ENCODE measurements at regions not wholly inside any gene's neighbourhood (a gene's known extent, or its start where the extent isn't known, plus 50 kb on each side); places are given as distances from the start of the nearest gene placed in this dataset.

DNA sequence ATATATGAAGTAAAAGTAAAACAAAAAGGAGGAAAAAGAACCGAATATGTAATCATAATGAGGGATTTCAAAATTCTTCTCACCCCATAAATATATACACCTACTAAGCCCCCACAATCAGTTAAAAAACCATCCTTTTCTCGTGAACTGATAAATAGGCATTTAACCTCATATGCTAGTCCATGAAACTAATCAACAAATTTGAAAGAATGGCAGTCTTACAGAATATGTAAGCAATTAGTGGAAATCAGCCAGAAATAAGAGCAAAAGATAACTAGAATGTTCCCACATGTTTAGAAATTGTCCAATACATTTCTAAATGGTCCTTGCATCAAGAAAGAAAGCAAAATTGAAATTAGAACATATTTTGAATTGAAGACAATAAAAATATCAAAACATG lies 849.4 kb upstream of the CXADR start:
- Mint-ChIP-seq H3K27ac (no peak overlapping the region), H3K27me3 (no peaks in the 10 kb centered on the region), H3K9me3 (peaks cover 11% of the 10 kb centered on the region), H3K4me3 (no peak overlapping the region), H3K36me3 (no peaks in the 10 kb centered on the region), H3K4me1 (ENCODE audit: low read depth) (no peaks in the 10 kb centered on the region)
- CTCF ChIA-PET = no interaction called here
- intact Hi-C loops (cut with micrococcal nuclease) = no loop called here
- POLR2A ChIA-PET = no interaction called here
- DNase-seq = no peak

- Mint-ChIP-seq H3K4me3 (no peak overlapping the region), H3K9me3 (peaks cover 15% of the 10 kb centered on the region), H3K4me1 (ENCODE audit: low read depth) (no peaks in the 10 kb centered on the region), H3K27ac (no peak overlapping the region), H3K27me3 (no peaks in the 10 kb centered on the region), H3K36me3 (no peaks in the 10 kb centered on the region)
- DNase-seq = no peak
- ChIA-PET POLR2A (no interaction called here), CTCF (no interaction called here)
- intact Hi-C loops (cut with micrococcal nuclease) = no loop called here
These were observed 845.4 kb upstream of the CXADR start for GRCh38 chr21:16667395-16667794.

DNA sequence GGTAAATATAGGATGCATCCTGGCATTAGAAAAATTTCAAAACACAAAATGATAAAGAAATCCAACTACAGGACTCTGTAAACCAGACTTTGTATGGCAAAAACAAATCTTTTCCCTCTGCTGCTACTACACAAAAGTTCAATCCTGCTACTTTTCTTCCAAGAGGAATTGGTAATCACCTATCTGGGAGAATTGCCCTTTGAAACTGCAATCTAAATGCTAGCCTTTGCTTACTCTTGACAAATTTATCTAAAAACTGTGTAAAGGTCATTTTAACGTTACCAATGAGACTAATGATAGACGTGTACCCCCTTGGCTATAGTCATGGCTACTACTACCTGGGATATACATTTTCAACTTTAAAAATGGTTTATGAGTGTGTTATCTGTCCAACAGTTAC lies 837.9 kb upstream of the CXADR start:
- H3K36me3 Mint-ChIP-seq = no peaks in the 10 kb centered on the region
- no peaks in the 10 kb centered on the region for H3K4me1 Mint-ChIP-seq (ENCODE audit: low read depth)
- H3K9me3 Mint-ChIP-seq = no peaks in the 10 kb centered on the region
- no peak overlapping the region for H3K4me3 Mint-ChIP-seq
- no peak for DNase-seq
- intact Hi-C loops (cut with micrococcal nuclease) = no loop called here
- CTCF ChIA-PET = no interaction called here
- H3K27me3 Mint-ChIP-seq = no peaks in the 10 kb centered on the region
- no peak overlapping the region for H3K27ac Mint-ChIP-seq
- POLR2A ChIA-PET = no interaction called here

DNA sequence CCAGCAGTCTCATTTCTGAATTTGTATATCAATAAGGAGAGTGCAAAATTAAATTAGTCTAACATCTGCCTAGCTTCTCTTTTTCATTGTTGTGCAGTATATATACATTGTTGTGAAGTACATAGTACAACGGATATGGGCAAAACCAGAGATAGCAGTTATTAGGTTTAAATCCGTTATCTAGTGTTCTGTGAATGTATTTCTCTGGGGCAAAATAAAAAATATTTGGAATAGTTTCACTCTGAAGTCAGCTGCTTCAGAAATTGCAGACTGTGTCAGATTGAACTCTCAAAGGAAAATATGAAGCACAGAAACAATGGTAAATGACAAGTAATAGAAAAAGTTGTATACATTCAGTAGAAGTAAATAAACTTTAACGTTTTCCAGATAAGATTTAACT lies 836.5 kb upstream of the CXADR start:
- intact Hi-C loops (cut with micrococcal nuclease) = no loop called here

GRCh38 chr21:16678429-16679160 lies 834.2 kb upstream of the CXADR start:
- H3K4me3 Mint-ChIP-seq = no peak overlapping the region
- CTCF ChIA-PET = no interaction called here
- DNase-seq = no peak
- no peaks in the 10 kb centered on the region for H3K27me3 Mint-ChIP-seq
- POLR2A ChIA-PET = no interaction called here
- H3K4me1 Mint-ChIP-seq (ENCODE audit: low read depth) = no peaks in the 10 kb centered on the region
- H3K27ac Mint-ChIP-seq = no peak overlapping the region
- intact Hi-C loops (cut with micrococcal nuclease) = no loop called here
- peaks cover 12% of the 10 kb centered on the region for H3K9me3 Mint-ChIP-seq
- no peaks in the 10 kb centered on the region for H3K36me3 Mint-ChIP-seq

More for the DNA sequence above, 836.5 kb upstream of the CXADR start:
- no peaks in the 10 kb centered on the region for H3K4me1 Mint-ChIP-seq (ENCODE audit: low read depth)
- H3K27ac Mint-ChIP-seq = no peak overlapping the region
- no peaks in the 10 kb centered on the region for H3K27me3 Mint-ChIP-seq
- ChIA-PET CTCF (no interaction called here), POLR2A (no interaction called here)
- peaks cover 5% of the 10 kb centered on the region for H3K9me3 Mint-ChIP-seq
- H3K4me3 Mint-ChIP-seq = no peak overlapping the region
- no peak for DNase-seq
- no peaks in the 10 kb centered on the region for H3K36me3 Mint-ChIP-seq

DNA sequence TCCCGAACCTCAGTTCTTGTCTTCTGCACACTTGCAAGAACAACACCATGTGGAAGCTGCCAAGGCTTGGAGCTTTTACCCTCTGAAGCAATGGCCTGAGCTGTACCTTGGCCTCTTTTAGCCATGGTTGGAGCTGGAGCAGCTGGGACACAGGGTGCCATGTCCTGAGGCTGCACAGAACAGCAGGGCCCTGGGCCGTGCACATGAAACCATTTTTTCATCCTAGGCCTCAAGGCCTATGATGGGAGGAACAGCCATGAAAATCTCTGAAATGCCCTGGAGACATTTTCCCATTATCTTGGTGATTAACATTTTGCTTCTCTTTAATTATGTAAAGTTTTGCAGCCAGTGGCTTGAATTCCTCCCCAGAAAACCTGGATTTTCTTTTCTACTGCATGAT lies 817.8 kb upstream of the CXADR start:
- Mint-ChIP-seq H3K9me3 (peaks cover 32% of the 10 kb centered on the region), H3K27me3 (no peaks in the 10 kb centered on the region), H3K4me1 (ENCODE audit: low read depth) (no peaks in the 10 kb centered on the region), H3K4me3 (no peak overlapping the region), H3K27ac (no peak overlapping the region), H3K36me3 (no peaks in the 10 kb centered on the region)
- intact Hi-C loops (cut with micrococcal nuclease) = no loop called here
- CTCF ChIA-PET = no interaction called here
- POLR2A ChIA-PET = no interaction called here
- DNase-seq = no peak

GRCh38 chr21:16707274-16707673 lies 805.6 kb upstream of the CXADR start:
- H3K4me1 Mint-ChIP-seq (ENCODE audit: low read depth) = no peaks in the 10 kb centered on the region
- peaks cover 21% of the 10 kb centered on the region for H3K9me3 Mint-ChIP-seq
- H3K36me3 Mint-ChIP-seq = no peaks in the 10 kb centered on the region
- no peak overlapping the region for H3K27ac Mint-ChIP-seq
- ChIA-PET CTCF (no interaction called here), POLR2A (no interaction called here)
- H3K4me3 Mint-ChIP-seq = no peak overlapping the region
- no peaks in the 10 kb centered on the region for H3K27me3 Mint-ChIP-seq
- intact Hi-C loops (cut with micrococcal nuclease) = no loop called here
- DNase-seq = no peak

GRCh38 chr21:16708101-16708835 lies 804.6 kb upstream of the CXADR start:
- Mint-ChIP-seq H3K9me3 (peaks cover 19% of the 10 kb centered on the region), H3K36me3 (no peaks in the 10 kb centered on the region), H3K27me3 (no peaks in the 10 kb centered on the region), H3K4me3 (no peak overlapping the region), H3K27ac (no peak overlapping the region), H3K4me1 (ENCODE audit: low read depth) (no peaks in the 10 kb centered on the region)
- ChIA-PET CTCF (no interaction called here), POLR2A (no interaction called here)
- DNase-seq = no peak
- intact Hi-C loops (cut with micrococcal nuclease) = no loop called here

DNA sequence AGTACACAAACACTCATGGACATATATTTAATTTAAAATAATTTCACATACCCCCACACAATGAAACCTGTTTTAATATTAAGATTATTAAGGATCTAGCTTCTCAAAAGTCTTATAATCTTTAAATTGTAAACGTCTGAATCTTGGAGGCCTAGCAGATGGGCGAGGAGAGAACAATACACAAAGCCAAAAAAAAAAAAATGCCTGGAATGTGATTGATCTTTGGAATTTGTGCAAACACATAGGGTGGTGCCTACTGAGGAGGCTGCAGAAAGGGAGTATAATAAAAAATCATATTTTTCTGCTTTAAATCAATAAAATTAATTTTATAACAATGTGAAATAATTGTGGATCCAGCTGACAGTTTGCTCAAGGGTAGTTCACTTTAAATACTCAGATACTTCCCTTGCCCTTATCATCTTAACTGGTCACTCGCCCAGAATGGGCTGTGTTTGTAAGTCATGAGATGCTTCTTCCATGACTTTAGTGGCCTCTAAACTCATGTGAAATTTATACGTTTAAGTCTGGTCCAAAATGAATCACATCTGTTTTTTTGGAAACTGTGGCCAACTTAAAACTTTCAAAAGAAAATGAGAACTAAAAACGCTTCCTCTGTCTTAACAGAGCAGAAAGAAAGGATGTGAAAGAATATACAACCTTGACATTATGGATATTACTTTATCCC lies 802.8 kb upstream of the CXADR start:
- ChIA-PET CTCF (no interaction called here), POLR2A (no interaction called here)
- no peak overlapping the region for H3K4me3 Mint-ChIP-seq
- intact Hi-C loops (cut with micrococcal nuclease) = no loop called here
- H3K36me3 Mint-ChIP-seq = no peaks in the 10 kb centered on the region
- no peaks in the 10 kb centered on the region for H3K4me1 Mint-ChIP-seq (ENCODE audit: low read depth)
- no peak for DNase-seq
- H3K9me3 Mint-ChIP-seq = peaks cover 22% of the 10 kb centered on the region
- H3K27ac Mint-ChIP-seq = no peak overlapping the region
- H3K27me3 Mint-ChIP-seq = no peaks in the 10 kb centered on the region

DNA sequence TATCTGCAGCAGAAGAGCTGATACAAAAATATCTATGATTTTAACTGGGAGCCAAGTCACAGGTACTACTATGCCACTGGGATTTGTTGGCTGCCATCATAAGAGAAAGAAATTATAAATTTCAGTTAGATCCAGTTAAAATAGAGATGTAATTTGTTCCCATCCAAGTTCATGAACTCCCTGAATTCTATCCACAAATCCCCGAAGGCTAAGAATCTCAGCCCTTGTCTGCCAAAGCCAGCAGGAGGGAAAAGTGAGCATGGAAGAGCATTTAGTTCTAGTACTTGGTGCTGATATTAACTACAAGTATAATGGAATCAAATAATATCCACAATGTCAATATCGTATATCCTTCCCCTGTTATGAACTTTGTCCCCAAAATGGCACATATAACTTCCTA lies 801.1 kb upstream of the CXADR start:
- Mint-ChIP-seq H3K9me3 (peaks cover 21% of the 10 kb centered on the region), H3K4me3 (no peak overlapping the region), H3K27ac (no peak overlapping the region), H3K4me1 (ENCODE audit: low read depth) (no peaks in the 10 kb centered on the region), H3K27me3 (no peaks in the 10 kb centered on the region), H3K36me3 (no peaks in the 10 kb centered on the region)
- intact Hi-C loops (cut with micrococcal nuclease) = no loop called here
- no peak for DNase-seq
- ChIA-PET CTCF (no interaction called here), POLR2A (no interaction called here)

GRCh38 chr21:16713331-16714117 lies 799.3 kb upstream of the CXADR start:
- DNase-seq = no peak
- H3K4me3 Mint-ChIP-seq = no peak overlapping the region
- intact Hi-C loops (cut with micrococcal nuclease) = no loop called here
- POLR2A ChIA-PET = no interaction called here
- no peaks in the 10 kb centered on the region for H3K36me3 Mint-ChIP-seq
- no peaks in the 10 kb centered on the region for H3K4me1 Mint-ChIP-seq (ENCODE audit: low read depth)
- H3K27me3 Mint-ChIP-seq = no peaks in the 10 kb centered on the region
- CTCF ChIA-PET = no interaction called here
- peaks cover 18% of the 10 kb centered on the region for H3K9me3 Mint-ChIP-seq
- H3K27ac Mint-ChIP-seq = no peak overlapping the region

DNA sequence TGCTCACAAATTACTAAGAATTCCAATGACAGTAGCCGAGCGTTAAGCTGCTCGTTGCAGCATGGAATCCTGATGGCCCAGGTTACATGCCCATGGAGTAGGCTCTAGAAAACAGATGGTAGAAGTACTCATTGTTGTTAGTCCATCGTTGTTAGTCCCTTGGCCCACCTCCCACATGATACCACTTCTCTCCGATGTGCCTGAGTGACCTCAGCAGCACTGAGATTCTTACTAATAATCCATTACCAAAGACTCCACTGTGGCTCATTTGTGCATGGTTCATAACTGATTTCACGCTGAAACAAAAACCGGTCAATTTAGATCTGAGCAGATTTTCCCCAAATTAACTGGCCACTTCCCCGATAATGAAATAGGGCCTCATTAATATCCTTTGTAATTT lies 772.3 kb upstream of the CXADR start:
- Mint-ChIP-seq H3K9me3 (peaks cover 9% of the 10 kb centered on the region), H3K27ac (no peak overlapping the region)
- CTCF ChIA-PET = no interaction called here

More for the DNA sequence above, 772.3 kb upstream of the CXADR start:
- no peaks in the 10 kb centered on the region for H3K27me3 Mint-ChIP-seq
- DNase-seq = no peak
- POLR2A ChIA-PET = no interaction called here
- H3K36me3 Mint-ChIP-seq = no peaks in the 10 kb centered on the region
- no peak overlapping the region for H3K4me3 Mint-ChIP-seq
- intact Hi-C loops (cut with micrococcal nuclease) = no loop called here
- H3K4me1 Mint-ChIP-seq (ENCODE audit: low read depth) = no peaks in the 10 kb centered on the region

All from activated CD4-positive, alpha-beta memory T cell treated with anti-CD3 and anti-CD28 coated beads for 36 hours (primary cell).